RWPE2 (cell line): ENCODE measurements at regions not wholly inside any gene's neighbourhood (a gene's known extent, or its start where the extent isn't known, plus 50 kb on each side); places are given as distances from the start of the nearest gene placed in this dataset.

Source experiments
- ATAC-seq: fragments of 200-7000 bp; cut with Tn5 transposase; 3 replicates; pipeline ENCODE4 v1.9.1; 2021; ENCODE audit warnings: low read depth
- DNase-seq: peaks from one replicate; pipeline ENCODE4 v3.0.0-alpha.2; 2020; ENCODE audit warnings: low spot score
- H3K27ac ChIP-seq: fragments of 450-650 bp; 2 replicates; pipeline ENCODE4 v1.5.1; 2017; ENCODE audit warnings: mild to moderate bottlenecking; ENCODE audit not compliant: poor library complexity, severe bottlenecking
- H3K27me3 ChIP-seq: fragments of 250-450 bp; sonication (Bioruptor Pico); 2 replicates; pipeline ENCODE4 v1.5.1; 2021; ENCODE audit warnings: mild to moderate bottlenecking, moderate library complexity; ENCODE audit not compliant: insufficient read depth, poor library complexity, severe bottlenecking
- H3K36me3 ChIP-seq: fragments of 250-450 bp; sonication (Bioruptor Pico); 2 replicates; pipeline ENCODE4 v1.5.1; 2020; ENCODE audit warnings: low read depth, mild to moderate bottlenecking, moderate library complexity
- H3K4me1 ChIP-seq: fragments of 250-450 bp; sonication (Bioruptor Pico); 2 replicates; pipeline ENCODE4 v1.5.1; 2021; ENCODE audit warnings: mild to moderate bottlenecking, moderate library complexity; ENCODE audit not compliant: insufficient read depth, poor library complexity, severe bottlenecking
- H3K4me3 ChIP-seq: fragments of 250-450 bp; sonication (Bioruptor Pico); 2 replicates; pipeline ENCODE4 v1.5.1; 2021; ENCODE audit warnings: mild to moderate bottlenecking, moderate library complexity; ENCODE audit not compliant: severe bottlenecking
- H3K9me3 ChIP-seq: fragments of 250-450 bp; sonication (Bioruptor Pico); 2 replicates; pipeline ENCODE4 v1.5.1; 2021; ENCODE audit warnings: mild to moderate bottlenecking, moderate library complexity; ENCODE audit not compliant: severe bottlenecking
- CTCF ChIP-seq: fragments of 450-650 bp; IDR thresholded peaks from one replicate; pipeline ENCODE4 v1.5.1; 2017; ENCODE audit warnings: mild to moderate bottlenecking, moderate library complexity; ENCODE audit not compliant: poor library complexity, severe bottlenecking

GRCh38 chr2:42851740-42852250 is 59.4 kb upstream of the HAAO start:
- Histone ChIP-seq H3K36me3 (no peaks in the 10 kb centered on the region), H3K4me3 (no peak overlapping the region), H3K9me3 (no peaks in the 10 kb centered on the region), H3K27ac (no peak overlapping the region), H3K4me1 (peaks cover 7% of the 10 kb centered on the region), H3K27me3 (no peaks in the 10 kb centered on the region)
- ATAC-seq (no peak), DNase-seq (no peak)
- TF ChIP-seq CTCF = no peak

- H3K9me3 ChIP-seq = no peaks in the 10 kb centered on the region
- H3K27ac ChIP-seq = no peak overlapping the region
- no peaks in the 10 kb centered on the region for H3K36me3 ChIP-seq
- no peak for TF ChIP-seq CTCF
- ATAC-seq = no peak
- no peaks in the 10 kb centered on the region for H3K27me3 ChIP-seq
- peaks cover 7% of the 10 kb centered on the region for H3K4me1 ChIP-seq
- no peak overlapping the region for H3K4me3 ChIP-seq
- no peak for DNase-seq
These were observed 58.8 kb upstream of the HAAO start for GRCh38 chr2:42851186-42851585.

- no peak for TF ChIP-seq CTCF
- H3K4me1 ChIP-seq = peaks cover 7% of the 10 kb centered on the region
These were observed 57.8 kb upstream of the HAAO start for GRCh38 chr2:42850016-42850805.

GRCh38 chr2:42849311-42849710 is 56.9 kb upstream of the HAAO start:
- H3K9me3 ChIP-seq = no peaks in the 10 kb centered on the region
- H3K36me3 ChIP-seq = no peaks in the 10 kb centered on the region
- no peaks in the 10 kb centered on the region for H3K27me3 ChIP-seq
- peaks cover 4% of the 10 kb centered on the region for H3K4me1 ChIP-seq
- no peak for TF ChIP-seq CTCF
- no peak overlapping the region for H3K4me3 ChIP-seq
- H3K27ac ChIP-seq = no peak overlapping the region
- ATAC-seq (no peak), DNase-seq (no peak)

More at GRCh38 chr2:42850016-42850805, 57.8 kb upstream of the HAAO start:
- ATAC-seq (no peak), DNase-seq (no peak)
- no peaks in the 10 kb centered on the region for H3K27me3 ChIP-seq
- H3K4me3 ChIP-seq = no peak overlapping the region
- H3K36me3 ChIP-seq = no peaks in the 10 kb centered on the region
- H3K27ac ChIP-seq = no peak overlapping the region
- H3K9me3 ChIP-seq = no peaks in the 10 kb centered on the region

GRCh38 chr2:42848726-42849290 is 56.4 kb upstream of the HAAO start:
- no peak for TF ChIP-seq CTCF

More at GRCh38 chr2:42848726-42849290, 56.4 kb upstream of the HAAO start:
- DNase-seq = no peak
- H3K27me3 ChIP-seq = no peaks in the 10 kb centered on the region
- H3K4me3 ChIP-seq = no peak overlapping the region
- no peaks in the 10 kb centered on the region for H3K36me3 ChIP-seq
- H3K27ac ChIP-seq = no peak overlapping the region
- H3K4me1 ChIP-seq = no peaks in the 10 kb centered on the region
- no peak for ATAC-seq
- H3K9me3 ChIP-seq = no peaks in the 10 kb centered on the region
